IPS DF 19.7 (cell line): ENCODE measurements at regions not wholly inside any gene's neighbourhood (a gene's known extent, or its start where the extent isn't known, plus 50 kb on each side); places are given as distances from the start of the nearest gene placed in this dataset.

Experiments used
- DNase-seq: peaks from one replicate; pipeline ENCODE4 v3.0.0-alpha.2; 2013; ENCODE audit warnings: low read depth, low spot score

- no peak for DNase-seq
Observed at GRCh38 chr5:97839341-97840086, 656.5 kb upstream of the RIOK2 start.

GRCh38 chr5:97840643-97841042 is 657.6 kb upstream of the RIOK2 start:
- DNase-seq = no peak

GRCh38 chr5:97842687-97843086 is 659.6 kb upstream of the RIOK2 start:
- DNase-seq = no peak

GRCh38 chr5:97844797-97845196 is 661.8 kb upstream of the RIOK2 start:
- no peak for DNase-seq

GRCh38 chr5:97846643-97847042 is 663.6 kb upstream of the RIOK2 start:
- DNase-seq = no peak

GRCh38 chr5:97847920-97848631 is 665.0 kb upstream of the RIOK2 start:
- no peak for DNase-seq

- no peak for DNase-seq
Observed at GRCh38 chr5:97851036-97851435, 668.0 kb upstream of the RIOK2 start.

- DNase-seq = no peak
Observed at GRCh38 chr5:97854871-97855762, 672.1 kb upstream of the RIOK2 start.

GRCh38 chr5:97874491-97874890 is 691.4 kb upstream of the RIOK2 start:
- DNase-seq = no peak

GRCh38 chr5:97876272-97876671 is 693.2 kb upstream of the RIOK2 start:
- no peak for DNase-seq

- no peak for DNase-seq
Observed at GRCh38 chr5:97877588-97877987, 694.5 kb upstream of the RIOK2 start.

- DNase-seq = no peak
Observed at GRCh38 chr5:97888439-97888838, 705.4 kb upstream of the RIOK2 start.

GRCh38 chr5:97891971-97892370 is 708.9 kb upstream of the RIOK2 start:
- DNase-seq = no peak

GRCh38 chr5:97903742-97904141 is 720.7 kb upstream of the RIOK2 start:
- no peak for DNase-seq

- DNase-seq = peak; percentile 52
Observed at GRCh38 chr5:97906135-97906534, 723.1 kb upstream of the RIOK2 start.

- no peak for DNase-seq
Observed at GRCh38 chr5:97907646-97908400, 724.8 kb upstream of the RIOK2 start.

GRCh38 chr5:97909541-97909940 is 726.5 kb upstream of the RIOK2 start:
- DNase-seq = no peak

GRCh38 chr5:97914483-97914882 is 731.4 kb upstream of the RIOK2 start:
- no peak for DNase-seq

- no peak for DNase-seq
Observed at GRCh38 chr5:97915106-97915505, 732.1 kb upstream of the RIOK2 start.

- no peak for DNase-seq
Observed at GRCh38 chr5:97918057-97918456, 735.0 kb upstream of the RIOK2 start.

- no peak for DNase-seq
Observed at GRCh38 chr5:97918620-97919019, 735.6 kb upstream of the RIOK2 start.

- no peak for DNase-seq
Observed at GRCh38 chr5:97919719-97920118, 736.7 kb upstream of the RIOK2 start.
